HG03354 (cell line): ENCODE measurements at regions not wholly inside any gene's neighbourhood (a gene's known extent, or its start where the extent isn't known, plus 50 kb on each side); places are given as distances from the start of the nearest gene placed in this dataset.

Experiments used
- ATAC-seq: cut with Tn5 transposase; IDR thresholded peaks from one replicate; pipeline ENCODE4 v1.9.1; 2021; ENCODE audit warnings: mild to moderate bottlenecking; ENCODE audit not compliant: unreplicated experiment, poor library complexity, severe bottlenecking

DNA sequence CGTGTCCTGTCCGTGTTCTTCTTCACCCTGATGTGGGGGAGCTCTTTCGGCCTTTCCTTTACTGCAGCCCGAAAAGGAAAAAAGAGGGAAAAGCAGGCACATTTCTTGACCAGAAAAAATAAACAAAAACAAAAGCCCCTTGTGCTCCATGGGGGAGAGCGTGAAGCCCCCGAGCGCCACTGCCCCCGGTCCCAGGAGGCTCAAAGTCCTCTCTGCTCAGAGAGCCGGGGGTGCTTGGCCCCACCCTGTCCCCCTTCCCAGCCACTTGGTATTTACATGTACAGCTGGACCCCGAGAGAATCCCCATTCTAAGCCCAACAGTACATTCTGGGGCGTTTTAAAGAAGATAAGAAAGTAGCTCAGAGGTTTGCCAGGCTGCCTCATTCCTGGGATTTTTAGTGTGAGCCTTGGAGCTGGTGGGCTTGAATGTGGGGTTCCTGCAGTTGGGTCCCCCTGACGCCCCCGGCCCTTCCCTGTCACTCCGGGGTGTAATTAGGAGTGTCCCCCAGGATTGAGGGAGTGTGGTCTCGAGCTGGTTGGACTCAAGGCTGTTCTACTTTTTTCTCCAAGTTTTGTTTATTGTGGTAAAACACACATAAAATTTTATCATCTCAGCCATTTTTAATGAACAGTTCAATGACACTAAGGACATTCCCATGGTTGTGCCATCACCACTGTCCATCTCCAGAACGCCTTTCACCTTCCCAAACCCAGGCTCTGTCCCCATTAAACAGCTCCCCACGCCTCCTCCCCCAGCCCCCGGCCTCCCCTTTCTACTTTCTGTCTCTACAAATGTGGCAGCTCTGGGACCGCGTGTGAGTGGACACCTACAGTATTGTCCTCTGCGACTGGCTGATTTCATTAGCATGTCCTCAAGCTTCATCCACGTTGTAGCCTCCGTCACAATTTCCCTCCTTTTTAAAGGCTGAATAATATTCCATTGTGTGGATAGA, 55.7 kb upstream of the BHLHE23 start:
- no peak for ATAC-seq

DNA sequence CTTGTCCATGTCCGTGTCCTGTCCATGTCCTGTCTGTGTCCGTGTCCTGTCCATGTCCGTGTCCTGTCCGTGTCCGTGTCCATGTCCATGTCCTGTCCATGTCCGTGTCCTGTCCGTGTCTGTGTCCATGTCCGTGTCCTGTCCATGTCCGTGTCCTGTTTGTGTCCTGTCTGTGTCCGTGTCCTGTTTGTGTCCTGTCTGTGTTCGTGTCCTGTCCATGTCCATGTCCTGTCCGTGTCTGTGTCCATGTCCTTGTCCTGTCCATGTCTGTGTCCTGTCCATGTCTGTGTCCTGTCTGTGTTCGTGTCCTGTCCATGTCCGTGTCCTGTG, 55.0 kb upstream of the BHLHE23 start:
- ATAC-seq: no peak

DNA sequence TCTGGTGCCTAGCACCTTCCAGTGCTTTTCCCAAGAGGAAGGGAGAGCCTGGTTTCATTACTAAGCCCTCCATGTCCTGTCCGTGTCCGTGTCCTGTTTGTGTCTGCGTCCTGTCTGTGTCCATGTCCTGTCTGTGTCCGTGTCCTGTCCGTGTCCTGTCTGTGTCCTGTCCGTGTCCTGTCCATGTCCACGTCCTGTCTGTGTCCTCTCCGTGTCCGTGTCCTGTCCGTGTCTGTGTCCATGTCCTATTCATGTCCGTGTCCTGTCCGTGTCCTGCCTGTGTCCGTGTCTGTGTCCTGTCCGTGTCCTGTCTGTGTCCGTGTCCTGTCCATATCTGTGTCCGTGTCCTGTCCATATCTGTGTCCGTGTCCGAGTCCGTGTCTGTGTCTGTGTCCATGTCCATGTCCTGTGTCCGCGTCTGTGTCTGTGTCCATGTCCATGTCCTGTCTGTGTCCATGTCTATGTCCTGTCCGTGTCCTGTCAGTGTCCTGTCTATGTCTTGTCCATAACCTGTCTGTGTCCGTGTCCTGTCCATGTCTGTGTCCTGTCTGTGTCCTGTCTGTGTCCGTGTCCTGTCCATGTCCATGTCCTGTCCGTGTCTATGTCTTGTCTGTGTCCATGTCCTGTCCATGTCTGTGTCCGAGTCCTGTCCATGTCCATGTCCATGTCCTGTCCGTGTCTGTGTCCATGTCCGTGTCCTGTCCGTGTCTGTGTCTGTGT, 54.4 kb upstream of the BHLHE23 start:
- ATAC-seq: no peak

DNA sequence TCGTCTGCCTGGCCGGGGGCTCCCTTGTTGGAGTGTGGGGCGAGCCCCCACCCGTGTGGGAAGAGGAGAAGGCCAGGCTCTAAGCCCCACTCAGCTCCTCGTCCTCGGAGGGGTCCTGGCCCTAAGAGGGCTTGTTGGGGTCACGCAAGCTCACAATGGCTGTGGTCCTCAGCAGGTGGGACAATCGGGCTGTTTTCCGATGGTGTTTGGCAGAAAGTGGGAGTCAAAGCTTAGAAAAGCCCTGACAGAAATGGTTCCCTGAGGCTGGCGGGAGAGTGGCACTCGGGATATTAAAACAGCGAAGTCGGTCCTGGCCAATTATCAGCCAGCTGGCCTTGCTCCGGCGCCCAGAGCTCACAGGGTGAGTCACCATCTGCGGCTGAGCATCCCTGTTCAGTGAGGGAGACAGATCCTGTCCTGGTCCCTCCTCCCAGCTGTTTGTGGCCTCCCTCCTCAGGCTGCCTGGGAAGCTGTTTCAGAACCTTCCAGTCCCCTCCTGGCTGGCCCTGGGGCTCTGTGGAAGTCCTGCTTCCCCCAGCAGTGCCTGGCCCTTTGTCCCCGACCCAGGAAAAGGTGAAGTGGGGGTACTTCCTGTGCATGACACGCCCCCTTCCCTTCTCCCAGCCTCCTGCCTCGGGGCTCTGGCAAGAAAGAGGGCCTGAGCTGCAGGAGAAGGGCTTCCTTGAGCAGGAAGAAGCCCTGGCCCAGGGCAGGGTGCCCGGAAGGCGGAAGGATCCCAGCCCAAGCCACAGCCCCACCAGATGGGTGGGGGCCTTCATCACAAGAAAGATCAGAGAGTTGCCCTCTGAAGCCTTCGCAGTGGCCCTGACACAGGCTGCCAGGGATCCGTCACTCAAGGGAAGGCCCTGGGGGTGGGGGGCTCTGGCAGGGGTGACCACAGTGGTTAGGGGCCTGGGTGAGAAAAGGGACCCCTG, 53.6 kb upstream of the BHLHE23 start:
- ATAC-seq: no peak

- ATAC-seq: no peak
Observed at GRCh38 chr20:63059684-63060056, 52.9 kb upstream of the BHLHE23 start.

DNA sequence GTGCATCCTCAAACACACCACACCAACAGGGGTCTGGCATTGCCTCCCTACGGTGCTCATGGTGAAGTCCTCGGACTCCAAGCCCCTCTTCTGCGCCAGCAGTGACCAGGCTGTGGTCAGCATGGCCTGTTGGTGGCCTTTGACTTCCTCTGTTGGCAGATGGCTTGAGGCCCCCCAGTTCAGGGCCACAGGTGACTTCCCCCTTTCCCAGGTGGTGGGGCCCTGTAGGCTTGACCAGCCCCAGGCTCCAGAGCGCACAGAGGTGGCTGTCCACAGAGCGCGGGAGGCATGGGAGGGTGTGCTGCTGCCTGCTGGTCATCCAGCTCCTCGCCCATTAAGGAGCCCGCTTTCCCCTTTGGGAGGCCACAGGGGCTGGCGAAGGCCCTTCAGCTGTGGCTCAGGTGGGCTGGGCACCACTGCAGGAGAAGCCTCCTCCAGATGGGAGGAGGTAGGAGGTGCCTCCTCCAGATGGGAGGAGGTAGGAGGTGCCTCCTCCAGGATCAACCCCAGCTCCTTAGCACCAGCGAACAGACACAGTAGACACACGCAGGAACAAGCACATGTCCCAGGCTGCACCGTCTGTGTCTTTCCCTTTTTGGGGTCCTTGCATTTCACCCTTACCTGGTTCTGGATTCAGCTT, 52.1 kb upstream of the BHLHE23 start:
- ATAC-seq: no peak

- ATAC-seq: no peak
Observed at GRCh38 chr20:63057171-63058117, 50.7 kb upstream of the BHLHE23 start.

GRCh38 chr20:63056236-63057170, 49.7 kb upstream of the BHLHE23 start:
- ATAC-seq: peak; percentile 42
